GM12878 (cell line): ENCODE measurements at regions not wholly inside any gene's neighbourhood (a gene's known extent, or its start where the extent isn't known, plus 50 kb on each side); places are given as distances from the start of the nearest gene placed in this dataset. TPM values are rescaled to one million over a fixed set of nuclear protein-coding genes. Genes with fewer than 3 reads are reported as not detected.

Experiments used
- small RNA-seq: library from RNA; depleted of rRNA; stranded (forward); fragments of <200 nt; gene quantifications from one replicate; pipeline ENCODE3, GENCODE V24; 2014

Small RNA genes lying in the stretch of these regions (small RNA-seq; reads per million reads assigned to genes)
- gene AC002545.1 (not detected), gene RF00019 (not detected)
